Mucosa of descending colon (tissue), 3 donors: ENCODE measurements at regions not wholly inside any gene's neighbourhood (a gene's known extent, or its start where the extent isn't known, plus 50 kb on each side); places are given as distances from the start of the nearest gene placed in this dataset.

Experiments used
- ATAC-seq: fragments of 200-7000 bp; cut with Tn5 transposase; one replicate; pipeline ENCODE4 v1.9.1; 2020; ENCODE audit warnings: mild to moderate bottlenecking, moderate library complexity
- DNase-seq, 3 donors: peaks; one replicate each; pipeline ENCODE4 v3.0.0-alpha.2; 2020
- H3K36me3 ChIP-seq: fragments of 200-600 bp; one replicate; pipeline ENCODE4 v1.8.0; 2021; ENCODE audit warnings: low read depth, mild to moderate bottlenecking
- H3K4me1 ChIP-seq: fragments of 200-600 bp; one replicate; pipeline ENCODE4 v1.8.0; 2021; ENCODE audit warnings: low read depth, mild to moderate bottlenecking
- H3K4me3 ChIP-seq: fragments of 200-600 bp; one replicate; pipeline ENCODE4 v1.8.0; 2021; ENCODE audit warnings: mild to moderate bottlenecking
- H3K9me3 ChIP-seq: fragments of 200-600 bp; one replicate; pipeline ENCODE4 v1.8.0; 2021; ENCODE audit warnings: mild to moderate bottlenecking
- CTCF ChIP-seq: fragments of 200-600 bp; IDR thresholded peaks from one replicate; pipeline ENCODE4 v1.8.0; 2022; ENCODE audit warnings: antibody characterized with exemption, mild to moderate bottlenecking
- intact Hi-C, 2 donors: fragments of 100-400 bp; cut with DNase I in 1 of 2; cut with micrococcal nuclease in 1 of 2; formaldehyde crosslinking; loops; one replicate each; pipeline versions ENCODE4 v1.11.0 to v1.11.1; 2022; cut with DNase I, micrococcal nuclease
- donor health status: DM: no; HTN: no; CAD: no; lungs with moderate emphysema.
- donor health status: DM: no; HTN: no; CAD: no.
- donor health status: DM: no; HTN: yes; CAD: no.

DNA sequence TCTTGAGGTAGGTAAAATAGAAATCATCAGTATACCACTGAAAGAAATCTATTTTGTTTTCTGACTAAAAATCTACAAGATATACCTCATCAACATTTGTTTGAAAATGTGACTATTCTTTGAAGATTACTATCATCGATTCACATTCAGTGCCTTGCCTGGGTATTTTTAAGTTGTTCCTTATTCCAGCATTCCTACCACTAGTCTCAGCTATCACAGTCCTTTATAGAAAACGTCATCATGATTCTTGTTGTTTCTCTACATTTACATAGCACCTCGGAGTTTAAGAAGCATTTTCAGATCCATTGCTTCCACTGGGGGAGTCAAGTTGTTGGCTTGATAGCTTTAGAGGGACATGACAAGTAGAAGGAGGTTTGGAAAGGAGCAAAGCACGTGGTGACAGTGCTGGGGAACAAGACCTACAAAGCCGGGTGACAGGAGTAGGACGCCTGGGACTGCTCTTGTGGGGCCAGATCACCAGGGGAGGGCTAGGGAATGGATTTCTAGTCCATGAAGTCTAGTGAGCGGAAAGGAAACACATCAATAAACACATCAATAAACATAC lies 61.5 kb downstream of the HES1 start:
- H3K9me3 ChIP-seq: no peaks in the 10 kb centered on the region
- DNase-seq: no peak
- intact Hi-C loops: no loop called here
- no peak overlapping the region for H3K4me3 ChIP-seq
- no peaks in the 10 kb centered on the region for H3K4me1 ChIP-seq
- no peak for ATAC-seq
- no peaks in the 10 kb centered on the region for H3K36me3 ChIP-seq
- TF ChIP-seq CTCF: no peak

GRCh38 chr3:194197981-194198695 lies 62.2 kb downstream of the HES1 start:
- Histone ChIP-seq H3K9me3 (no peaks in the 10 kb centered on the region), H3K4me1 (no peaks in the 10 kb centered on the region), H3K36me3 (no peaks in the 10 kb centered on the region), H3K4me3 (no peak overlapping the region)
- no peak for DNase-seq
- intact Hi-C loops: no loop called here
- TF ChIP-seq CTCF: no peak
- no peak for ATAC-seq

GRCh38 chr3:194198938-194199337 lies 63.0 kb downstream of the HES1 start:
- TF ChIP-seq CTCF: no peak
- H3K9me3 ChIP-seq: no peaks in the 10 kb centered on the region
- no peaks in the 10 kb centered on the region for H3K36me3 ChIP-seq
- H3K4me1 ChIP-seq: no peaks in the 10 kb centered on the region
- ATAC-seq (peak; percentile 76), DNase-seq (no peak)
- no peak overlapping the region for H3K4me3 ChIP-seq
- intact Hi-C loops: no loop called here

DNA sequence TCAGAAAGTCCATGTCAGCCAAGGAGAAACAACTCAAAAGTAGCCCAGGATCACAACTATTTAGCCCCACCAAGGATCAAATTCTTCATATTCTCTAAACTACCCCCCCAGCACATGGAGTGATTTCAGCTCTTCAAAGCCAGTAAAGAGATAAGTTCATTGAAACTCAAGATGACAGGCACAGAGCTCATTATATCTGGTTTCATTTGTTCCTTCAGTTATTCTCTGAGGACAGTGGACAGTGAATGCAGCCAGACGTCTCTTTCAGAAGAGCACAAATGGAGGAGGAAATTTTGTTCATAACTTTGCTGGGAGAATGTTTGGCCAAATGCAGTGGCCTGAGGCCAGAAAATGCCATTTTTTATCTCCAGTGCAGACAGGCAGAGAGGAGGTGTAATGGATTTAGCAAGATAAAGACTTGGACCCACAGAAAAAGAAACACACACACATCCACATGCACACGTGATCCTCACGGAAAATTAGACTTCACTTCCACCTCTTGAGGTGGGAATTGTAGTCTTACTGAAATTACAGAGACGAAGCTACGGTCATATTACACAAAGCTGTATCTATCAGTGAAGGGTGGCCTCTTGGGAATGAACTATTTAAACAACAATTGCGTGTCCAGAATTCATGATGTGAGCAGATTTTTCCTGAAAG lies 64.6 kb downstream of the HES1 start:
- no peak overlapping the region for H3K4me3 ChIP-seq
- intact Hi-C loops: no loop called here
- H3K9me3 ChIP-seq: no peaks in the 10 kb centered on the region
- no peak for ATAC-seq
- TF ChIP-seq CTCF: no peak
- H3K4me1 ChIP-seq: peaks cover 2% of the 10 kb centered on the region
- H3K36me3 ChIP-seq: no peaks in the 10 kb centered on the region
- no peak for DNase-seq

DNA sequence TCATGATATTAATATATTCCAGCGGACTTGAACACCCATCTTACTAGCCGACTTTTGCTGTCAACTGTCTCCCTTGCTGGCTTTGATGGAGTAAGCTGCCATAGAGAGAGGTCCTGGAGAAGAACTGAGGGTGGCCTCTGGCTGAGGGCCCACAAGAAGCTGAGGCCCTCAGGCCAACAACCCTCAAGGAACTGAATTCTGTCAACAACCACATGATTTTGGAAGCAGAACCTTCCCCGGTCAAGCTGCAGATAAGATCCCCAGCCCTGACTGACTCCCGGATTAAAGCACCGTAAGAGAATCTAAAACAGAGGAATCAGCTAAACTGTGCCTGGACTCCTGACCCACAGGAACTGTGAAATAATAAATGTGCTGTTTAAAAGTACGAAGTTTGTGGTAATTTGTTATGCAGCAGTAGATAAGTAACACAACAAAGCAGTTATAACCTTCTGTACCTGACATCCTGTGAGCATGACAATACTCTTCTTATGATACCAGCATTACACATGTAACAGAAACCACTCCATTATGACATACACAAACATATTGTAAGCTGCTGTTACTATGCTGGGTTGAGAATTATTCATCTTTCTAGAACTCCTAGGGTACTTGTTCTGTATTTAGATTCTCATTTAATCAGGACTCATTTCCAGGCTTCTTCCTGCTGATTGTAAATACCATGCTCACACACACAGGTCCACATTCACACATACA lies 66.2 kb downstream of the HES1 start:
- DNase-seq (no peak), ATAC-seq (no peak)
- no peak overlapping the region for H3K4me3 ChIP-seq
- intact Hi-C loops: no loop called here
- no peak for TF ChIP-seq CTCF
- no peaks in the 10 kb centered on the region for H3K9me3 ChIP-seq
- H3K36me3 ChIP-seq: no peaks in the 10 kb centered on the region
- peaks cover 2% of the 10 kb centered on the region for H3K4me1 ChIP-seq
